Neural progenitor cell (in vitro differentiated cells): ENCODE measurements at regions not wholly inside any gene's neighbourhood (a gene's known extent, or its start where the extent isn't known, plus 50 kb on each side); places are given as distances from the start of the nearest gene placed in this dataset.
"Not testable (repeated sequence)": the region's sequence is repeated elsewhere in the genome, so short reads cannot be mapped to it uniquely, and the experiment has no call there.

Experiments
- DNase-seq: peaks from one replicate; pipeline ENCODE4 v3.0.0-alpha.2; 2016; ENCODE audit warnings: low spot score
- H2AFZ ChIP-seq: fragments of 200-600 bp; sonication (generic); replicated peaks from 2 replicates; pipeline ENCODE4 v1.6.1; 2016; ENCODE audit warnings: antibody characterized with exemption
- H3F3A ChIP-seq: fragments of 200-600 bp; sonication (generic); 2 replicates; pipeline ENCODE4 v1.6.1; 2016; ENCODE audit warnings: antibody characterized with exemption, low read depth
- H3K27ac ChIP-seq: fragments of 200-600 bp; sonication (generic); 2 replicates; pipeline ENCODE4 v1.5.1; 2016; ENCODE audit warnings: mild to moderate bottlenecking
- H3K27me3 ChIP-seq: fragments of 200-600 bp; sonication (generic); 2 replicates; pipeline ENCODE4 v1.6.1; 2016; ENCODE audit warnings: mild to moderate bottlenecking, moderate library complexity
- H3K36me3 ChIP-seq: fragments of 200-600 bp; sonication (generic); 2 replicates; pipeline ENCODE4 v1.5.1; 2016
- H3K4me1 ChIP-seq: fragments of 200-600 bp; sonication (generic); 2 replicates; pipeline ENCODE4 v1.6.1; 2016; ENCODE audit warnings: mixed run types
- H3K4me2 ChIP-seq: fragments of 200-600 bp; sonication (generic); 2 replicates; pipeline ENCODE4 v1.6.1; 2016
- H3K4me3 ChIP-seq: fragments of 200-600 bp; sonication (generic); 2 replicates; pipeline ENCODE4 v1.5.1; 2016
- H3K79me2 ChIP-seq: fragments of 200-600 bp; sonication (generic); 2 replicates; pipeline ENCODE4 v1.6.1; 2016; ENCODE audit warnings: low read depth
- H3K9ac ChIP-seq: fragments of 200-600 bp; sonication (generic); 2 replicates; pipeline ENCODE4 v1.6.1; 2016
- H3K9me3 ChIP-seq: fragments of 200-600 bp; sonication (generic); 2 replicates; pipeline ENCODE4 v1.5.1; 2016; ENCODE audit warnings: low read depth
- H4K20me1 ChIP-seq: fragments of 200-600 bp; sonication (generic); 2 replicates; pipeline ENCODE4 v1.6.1; 2016; ENCODE audit warnings: low read depth
- H3K27ac Mint-ChIP-seq: 3 replicates; pipeline ENCODE4 v1.8.0; 2021; ENCODE audit warnings: mixed read lengths
- H3K27me3 Mint-ChIP-seq: 2 replicates; pipeline ENCODE4 v1.8.0; 2022; ENCODE audit warnings: low read depth, mild to moderate bottlenecking, inconsistent platforms, moderate library complexity, mixed read lengths; ENCODE audit not compliant: insufficient read depth
- H3K36me3 Mint-ChIP-seq: 3 replicates; pipeline ENCODE4 v1.8.0; 2021; ENCODE audit warnings: mixed read lengths
- H3K4me1 Mint-ChIP-seq: 3 replicates; pipeline ENCODE4 v1.8.0; 2021; ENCODE audit warnings: mixed read lengths
- H3K4me3 Mint-ChIP-seq: 3 replicates; pipeline ENCODE4 v1.8.0; 2021; ENCODE audit warnings: mild to moderate bottlenecking, moderate library complexity, mixed read lengths
- H3K9me3 Mint-ChIP-seq: 3 replicates; pipeline ENCODE4 v1.8.0; 2020; ENCODE audit warnings: mixed read lengths
- EZH2 ChIP-seq: fragments of 200-600 bp; sonication (generic); IDR thresholded peaks from 2 replicates; pipeline ENCODE4 v1.6.1; 2017; ENCODE audit warnings: antibody characterized with exemption, mild to moderate bottlenecking, moderate library complexity
- EZH2phosphoT487 ChIP-seq: fragments of 200-600 bp; sonication (generic); IDR thresholded peaks from 2 replicates; pipeline ENCODE4 v1.6.1; 2017; ENCODE audit warnings: antibody characterized with exemption
- TF ChIP-seq, protein P1 (sequence below): fragments of 200-600 bp; sonication (generic); IDR thresholded peaks from 2 replicates; pipeline ENCODE4 v1.5.1; 2017; ENCODE audit warnings: antibody characterized with exemption, mild to moderate bottlenecking

DNA sequence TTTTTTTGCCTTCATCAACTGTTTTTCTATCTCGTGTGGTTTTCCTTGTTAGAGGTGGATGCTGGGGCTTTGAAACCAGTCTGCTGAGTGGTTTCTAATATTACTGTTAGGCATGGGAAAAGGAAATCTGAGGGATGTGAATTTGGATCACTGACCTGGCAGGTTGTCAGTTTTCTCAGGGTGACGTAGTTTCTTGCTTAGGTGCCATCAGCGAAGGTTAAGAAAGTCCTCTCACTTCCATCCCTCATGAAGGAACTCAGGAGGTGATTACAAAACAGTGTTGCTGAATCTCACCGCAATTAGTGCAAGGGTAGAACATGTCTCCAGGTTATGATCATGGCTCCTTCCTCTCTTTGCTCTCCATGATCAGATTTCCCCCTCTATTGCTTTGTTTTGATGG lies 135.9 kb downstream of the SOX4 start:
- Mint-ChIP-seq H3K9me3 (peaks cover 7% of the 10 kb centered on the region), H3K36me3 (peaks cover 34% of the 10 kb centered on the region), H3K27ac (no peak overlapping the region), H3K27me3 (peaks cover 2% of the 10 kb centered on the region), H3K4me1 (peaks cover 46% of the 10 kb centered on the region), H3K4me3 (no peak overlapping the region)
- H3K4me3 ChIP-seq, result no peak overlapping the region
- H3K27me3 ChIP-seq, result no peaks in the 10 kb centered on the region
- no peaks in the 10 kb centered on the region for H3K36me3 ChIP-seq
- H3K4me2 ChIP-seq, result no peak overlapping the region
- H3K27ac ChIP-seq, result no peak overlapping the region
- TF ChIP-seq, protein P1, sequence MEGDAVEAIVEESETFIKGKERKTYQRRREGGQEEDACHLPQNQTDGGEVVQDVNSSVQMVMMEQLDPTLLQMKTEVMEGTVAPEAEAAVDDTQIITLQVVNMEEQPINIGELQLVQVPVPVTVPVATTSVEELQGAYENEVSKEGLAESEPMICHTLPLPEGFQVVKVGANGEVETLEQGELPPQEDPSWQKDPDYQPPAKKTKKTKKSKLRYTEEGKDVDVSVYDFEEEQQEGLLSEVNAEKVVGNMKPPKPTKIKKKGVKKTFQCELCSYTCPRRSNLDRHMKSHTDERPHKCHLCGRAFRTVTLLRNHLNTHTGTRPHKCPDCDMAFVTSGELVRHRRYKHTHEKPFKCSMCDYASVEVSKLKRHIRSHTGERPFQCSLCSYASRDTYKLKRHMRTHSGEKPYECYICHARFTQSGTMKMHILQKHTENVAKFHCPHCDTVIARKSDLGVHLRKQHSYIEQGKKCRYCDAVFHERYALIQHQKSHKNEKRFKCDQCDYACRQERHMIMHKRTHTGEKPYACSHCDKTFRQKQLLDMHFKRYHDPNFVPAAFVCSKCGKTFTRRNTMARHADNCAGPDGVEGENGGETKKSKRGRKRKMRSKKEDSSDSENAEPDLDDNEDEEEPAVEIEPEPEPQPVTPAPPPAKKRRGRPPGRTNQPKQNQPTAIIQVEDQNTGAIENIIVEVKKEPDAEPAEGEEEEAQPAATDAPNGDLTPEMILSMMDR, result no peak
- TF ChIP-seq EZH2 (no peak), EZH2phosphoT487 (no peak)
- DNase-seq, result no peak
- peaks cover 100% of the 10 kb centered on the region for H3K79me2 ChIP-seq
- peaks cover 58% of the 10 kb centered on the region for H4K20me1 ChIP-seq
- H2AFZ ChIP-seq, result no peak overlapping the region
- H3K4me1 ChIP-seq, result peaks cover 31% of the 10 kb centered on the region
- H3F3A ChIP-seq, result peaks cover 18% of the 10 kb centered on the region
- no peak overlapping the region for H3K9ac ChIP-seq
- H3K9me3 ChIP-seq, result no peaks in the 10 kb centered on the region

GRCh38 chr6:21730533-21730932 lies 137.0 kb downstream of the SOX4 start:
- H3K4me3 Mint-ChIP-seq, result no peak overlapping the region

DNA sequence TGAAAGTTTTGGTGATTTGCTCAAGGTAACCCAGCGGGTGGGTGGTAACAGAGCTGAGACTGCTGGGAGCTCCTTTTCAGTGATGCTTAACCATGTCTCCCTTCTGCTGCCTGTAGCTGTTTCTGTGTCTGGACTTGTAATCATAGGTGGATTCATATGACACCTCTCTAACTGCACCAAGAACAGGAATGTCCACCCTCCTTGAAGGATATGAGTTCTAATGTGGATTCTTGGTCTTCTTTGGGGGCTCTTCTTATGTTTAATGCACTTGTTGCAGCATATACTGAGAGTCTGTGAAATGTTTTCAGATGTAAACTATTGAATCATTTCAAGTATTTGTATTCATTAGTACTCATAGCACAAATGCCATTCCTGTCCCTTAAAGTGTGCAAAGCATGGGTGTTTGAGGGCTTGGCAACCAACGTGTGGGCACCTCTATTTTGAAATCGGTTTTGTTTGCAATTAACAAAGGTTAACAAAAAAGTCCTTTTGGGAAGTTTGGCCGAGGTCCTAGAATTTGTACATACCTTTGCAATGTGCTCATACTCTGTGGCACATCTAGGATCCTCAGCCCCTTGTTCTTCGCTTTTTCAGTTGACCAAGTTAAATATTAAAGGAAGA lies 138.0 kb downstream of the SOX4 start:
- H4K20me1 ChIP-seq, result peaks cover 54% of the 10 kb centered on the region
- H3K36me3 ChIP-seq, result no peaks in the 10 kb centered on the region
- H3K79me2 ChIP-seq, result peaks cover 100% of the 10 kb centered on the region
- TF ChIP-seq EZH2phosphoT487, result no peak
- no peak for TF ChIP-seq EZH2
- TF ChIP-seq, protein P1, result no peak
- no peak overlapping the region for H3K27ac Mint-ChIP-seq
- peaks cover 33% of the 10 kb centered on the region for H3K4me1 ChIP-seq
- no peaks in the 10 kb centered on the region for H3K9me3 ChIP-seq
- H3K27me3 ChIP-seq, result no peaks in the 10 kb centered on the region
- H3K27ac ChIP-seq, result no peak overlapping the region
- H3K27me3 Mint-ChIP-seq, result peaks cover 2% of the 10 kb centered on the region
- no peak overlapping the region for H3K4me3 Mint-ChIP-seq
- peak overlapping the region; percentile 3 for H3K4me2 ChIP-seq
- no peak for DNase-seq
- no peak overlapping the region for H2AFZ ChIP-seq
- H3K9ac ChIP-seq, result no peak overlapping the region
- H3K9me3 Mint-ChIP-seq, result peaks cover 3% of the 10 kb centered on the region
- peaks cover 35% of the 10 kb centered on the region for H3K36me3 Mint-ChIP-seq
- H3K4me1 Mint-ChIP-seq, result peaks cover 57% of the 10 kb centered on the region
- no peak overlapping the region for H3K4me3 ChIP-seq
- peaks cover 23% of the 10 kb centered on the region for H3F3A ChIP-seq

More at GRCh38 chr6:21730533-21730932, 137.0 kb downstream of the SOX4 start:
- H3K27ac ChIP-seq, result no peak overlapping the region
- no peak for DNase-seq
- Mint-ChIP-seq H3K4me1 (peaks cover 48% of the 10 kb centered on the region), H3K27me3 (peaks cover 2% of the 10 kb centered on the region), H3K36me3 (peaks cover 32% of the 10 kb centered on the region), H3K9me3 (peaks cover 7% of the 10 kb centered on the region), H3K27ac (no peak overlapping the region)
- peaks cover 31% of the 10 kb centered on the region for H3K4me1 ChIP-seq
- no peak overlapping the region for H3K4me3 ChIP-seq
- H3K79me2 ChIP-seq, result peaks cover 100% of the 10 kb centered on the region
- H3K27me3 ChIP-seq, result no peaks in the 10 kb centered on the region
- H2AFZ ChIP-seq, result no peak overlapping the region
- TF ChIP-seq, protein P1, result no peak
- no peak for TF ChIP-seq EZH2
- TF ChIP-seq EZH2phosphoT487, result no peak
- H3K4me2 ChIP-seq, result no peak overlapping the region
- no peaks in the 10 kb centered on the region for H3K36me3 ChIP-seq
- no peak overlapping the region for H3K9ac ChIP-seq
- no peaks in the 10 kb centered on the region for H3K9me3 ChIP-seq
- peaks cover 18% of the 10 kb centered on the region for H3F3A ChIP-seq
- peaks cover 56% of the 10 kb centered on the region for H4K20me1 ChIP-seq

DNA sequence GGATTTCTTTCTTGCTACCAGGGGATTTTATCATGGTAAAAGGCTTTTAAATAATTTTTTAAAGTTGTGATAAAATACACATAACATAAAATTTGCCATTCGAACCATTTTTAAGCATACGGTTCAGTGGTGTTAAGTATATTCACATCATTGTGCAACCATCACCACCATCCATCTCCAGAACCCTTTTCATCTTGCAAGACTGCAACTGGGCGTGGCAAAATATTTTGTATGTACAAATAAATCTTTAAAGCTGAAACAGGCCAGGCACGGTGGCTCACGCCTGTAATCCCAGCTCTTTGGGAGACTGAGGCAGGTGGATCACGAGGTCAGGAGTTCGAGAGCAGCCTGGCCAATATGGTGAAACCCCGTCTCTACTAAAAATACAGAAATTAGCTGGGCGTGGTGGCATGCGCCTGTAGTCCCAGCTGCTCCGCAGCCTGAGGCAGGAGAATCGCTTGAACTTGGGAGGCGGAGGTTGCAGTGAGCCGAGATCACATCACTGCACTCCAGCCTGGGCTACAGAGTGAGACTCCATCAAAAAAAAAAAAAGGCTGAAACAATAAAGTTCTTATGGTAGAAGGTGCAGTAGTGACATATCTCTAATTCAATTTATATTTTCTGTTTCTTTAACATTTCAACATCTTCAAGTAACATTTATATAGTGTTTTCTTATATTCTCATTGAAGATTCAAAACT lies 138.6 kb downstream of the SOX4 start:
- H3K27me3 Mint-ChIP-seq, H3K9ac ChIP-seq, H3K9me3 ChIP-seq, H3K27ac Mint-ChIP-seq, H3K36me3 ChIP-seq, H2AFZ ChIP-seq, H3K9me3 Mint-ChIP-seq, DNase-seq, H3K27me3 ChIP-seq: not testable (repeated sequence)
- peak overlapping the region; percentile 15 for H3K27ac ChIP-seq
- H3K4me1 ChIP-seq, result peaks cover 40% of the 10 kb centered on the region
- peak overlapping the region; percentile 45 for H3K4me2 ChIP-seq
- H3K4me3 ChIP-seq, result peak overlapping the region; percentile 12
- Mint-ChIP-seq H3K4me1 (peaks cover 59% of the 10 kb centered on the region), H3K4me3 (peak overlapping the region; percentile 12), H3K36me3 (peaks cover 31% of the 10 kb centered on the region)
- peaks cover 100% of the 10 kb centered on the region for H3K79me2 ChIP-seq
- H4K20me1 ChIP-seq, result peaks cover 58% of the 10 kb centered on the region
- H3F3A ChIP-seq, result peaks cover 26% of the 10 kb centered on the region
